Naive thymus-derived CD4-positive, alpha-beta T cell (primary cell): ENCODE measurements at regions not wholly inside any gene's neighbourhood (a gene's known extent, or its start where the extent isn't known, plus 50 kb on each side); places are given as distances from the start of the nearest gene placed in this dataset.

Experiments used
- ATAC-seq: fragments of 150-1000 bp; cut with Tn5 transposase; 2 replicates; pipeline ENCODE4 v1.10.0; 2021; ENCODE audit warnings: mild to moderate bottlenecking, moderate library complexity
- CTCF ChIA-PET: fragments of 350-600 bp; sonication (Branson Sonifier 250); formaldehyde crosslinking; loops from one replicate; lab custom pipeline; 2021; ENCODE audit warnings: antibody characterized with exemption; lab: Charles Lee
- POLR2A ChIA-PET: fragments of 350-600 bp; sonication (Branson Sonifier 250); formaldehyde crosslinking; loops from one replicate; lab custom pipeline; 2021; ENCODE audit warnings: antibody characterized with exemption, inconsistent platforms; lab: Charles Lee
- DNase-seq, 9 donors: peaks; one replicate each; pipeline versions ENCODE4 v3.0.0 to v3.0.0-alpha.2; 2020 to 2022; ENCODE audit warnings: mixed read lengths in 1 of 9
- H3K27ac ChIP-seq: one replicate; pipeline ENCODE4 v1.7.0; 2013; ENCODE audit warnings: mild to moderate bottlenecking, low read depth, low read length, moderate library complexity
- H3K27me3 ChIP-seq, 2 donors: one replicate each; pipeline ENCODE4 v1.7.0; 2013; ENCODE audit warnings: low read length in 2 of 2, mild to moderate bottlenecking in 2 of 2, moderate library complexity in 2 of 2; ENCODE audit not compliant: control insufficient read depth in 2 of 2, insufficient read depth in 2 of 2
- H3K36me3 ChIP-seq, 3 experiments: 1 replicate in 2 of 3; 2 replicates in 1 of 3; pipeline ENCODE4 v1.7.0; 2013; ENCODE audit warnings: low read length in 3 of 3, mild to moderate bottlenecking in 3 of 3, moderate library complexity in 1 of 3; ENCODE audit not compliant: insufficient read depth in 3 of 3, control insufficient read depth in 2 of 3
- H3K4me1 ChIP-seq, 2 donors: one replicate each; pipeline ENCODE4 v1.7.0; 2013; ENCODE audit warnings: low read length in 2 of 2, mild to moderate bottlenecking in 2 of 2, moderate library complexity in 1 of 2; ENCODE audit not compliant: control insufficient read depth in 2 of 2, insufficient read depth in 2 of 2
- H3K4me3 ChIP-seq: 2 replicates; pipeline ENCODE4 v1.7.0; 2013; ENCODE audit warnings: mild to moderate bottlenecking, low read length
- H3K9me3 ChIP-seq, 3 experiments: 1 replicate in 2 of 3; 2 replicates in 1 of 3; pipeline ENCODE4 v1.7.0; 2013; ENCODE audit warnings: low read length in 3 of 3; ENCODE audit not compliant: control insufficient read depth in 2 of 3
- H3K27ac Mint-ChIP-seq, 9 donors: one replicate each; pipeline ENCODE4 v1.8.0; 2020 to 2022; ENCODE audit warnings: mixed read lengths in 9 of 9, mild to moderate bottlenecking in 8 of 9, moderate library complexity in 5 of 9, inconsistent platforms in 2 of 9
- H3K27me3 Mint-ChIP-seq, 5 donors: one replicate each; pipeline ENCODE4 v1.8.0; 2021 to 2022; ENCODE audit warnings: mixed read lengths in 5 of 5, mild to moderate bottlenecking in 1 of 5
- H3K36me3 Mint-ChIP-seq, 5 donors: one replicate each; pipeline ENCODE4 v1.8.0; 2020 to 2022; ENCODE audit warnings: mixed read lengths in 5 of 5, mild to moderate bottlenecking in 3 of 5, inconsistent platforms in 1 of 5
- H3K4me1 Mint-ChIP-seq, 7 donors: one replicate each; pipeline ENCODE4 v1.8.0; 2020 to 2022; ENCODE audit warnings: mixed read lengths in 7 of 7, mild to moderate bottlenecking in 3 of 7, inconsistent platforms in 1 of 7
- H3K4me3 Mint-ChIP-seq, 10 donors: one replicate each; pipeline ENCODE4 v1.8.0; 2020 to 2022; ENCODE audit warnings: mild to moderate bottlenecking in 10 of 10, mixed read lengths in 10 of 10, moderate library complexity in 6 of 10, inconsistent platforms in 2 of 10
- H3K9me3 Mint-ChIP-seq, 11 donors: one replicate each; pipeline ENCODE4 v1.8.0; 2020 to 2022; ENCODE audit warnings: mixed read lengths in 11 of 11, mild to moderate bottlenecking in 4 of 11, inconsistent platforms in 1 of 11, moderate library complexity in 1 of 11
- intact Hi-C, 2 donors: fragments of 100-400 bp; cut with micrococcal nuclease; formaldehyde crosslinking; loops; one replicate each; pipeline ENCODE4 v1.15.1; 2023

GRCh38 chr6:91428953-91429560 is 842.2 kb upstream of the MAP3K7 start:
- Mint-ChIP-seq H3K27me3 (no peaks in the 10 kb centered on the region), H3K4me3 (no peak overlapping the region), H3K9me3 (peaks cover 0 to 6% (median 3%) of the 10 kb centered on the region in 11 donors), H3K4me1 (no peaks in the 10 kb centered on the region), H3K27ac (no peak overlapping the region), H3K36me3 (no peaks in the 10 kb centered on the region)
- no peak for DNase-seq
- POLR2A ChIA-PET = no interaction called here
- H3K36me3 ChIP-seq = no peaks in the 10 kb centered on the region
- no peak overlapping the region for H3K27ac ChIP-seq
- CTCF ChIA-PET = no interaction called here
- H3K4me3 ChIP-seq = no peak overlapping the region
- ATAC-seq = no peak
- intact Hi-C loops = no loop called here
- no peaks in the 10 kb centered on the region for H3K27me3 ChIP-seq
- H3K4me1 ChIP-seq = no peaks in the 10 kb centered on the region
- no peaks in the 10 kb centered on the region for H3K9me3 ChIP-seq

- H3K27me3 Mint-ChIP-seq = no peaks in the 10 kb centered on the region
- no peak overlapping the region for H3K4me3 Mint-ChIP-seq
- H3K4me1 Mint-ChIP-seq = no peaks in the 10 kb centered on the region
- Histone ChIP-seq H3K27me3 (no peaks in the 10 kb centered on the region), H3K4me1 (no peaks in the 10 kb centered on the region), H3K9me3 (no peaks in the 10 kb centered on the region), H3K36me3 (no peaks in the 10 kb centered on the region), H3K4me3 (no peak overlapping the region), H3K27ac (no peak overlapping the region)
- DNase-seq (no peak), ATAC-seq (no peak)
- POLR2A ChIA-PET = no interaction called here
- intact Hi-C loops = no loop called here
- H3K27ac Mint-ChIP-seq = no peak overlapping the region
- no peaks in the 10 kb centered on the region for H3K36me3 Mint-ChIP-seq
- H3K9me3 Mint-ChIP-seq = peaks cover 0 to 6% (median 3%) of the 10 kb centered on the region in 11 donors
- CTCF ChIA-PET = no interaction called here
Observed at GRCh38 chr6:91428296-91428695, 841.4 kb upstream of the MAP3K7 start.

GRCh38 chr6:91420243-91420642 is 833.4 kb upstream of the MAP3K7 start:
- ChIA-PET POLR2A (no interaction called here), CTCF (no interaction called here)
- Mint-ChIP-seq H3K4me3 (no peak overlapping the region), H3K36me3 (peaks cover 0 to 4% (median 0%) of the 10 kb centered on the region in 5 donors), H3K27ac (no peak overlapping the region), H3K4me1 (no peaks in the 10 kb centered on the region), H3K9me3 (peaks cover 0 to 38% (median 9%) of the 10 kb centered on the region in 11 donors), H3K27me3 (no peaks in the 10 kb centered on the region)
- Histone ChIP-seq H3K9me3 (no peaks in the 10 kb centered on the region), H3K4me1 (no peaks in the 10 kb centered on the region), H3K27me3 (no peaks in the 10 kb centered on the region), H3K4me3 (no peak overlapping the region), H3K27ac (no peak overlapping the region), H3K36me3 (no peaks in the 10 kb centered on the region)
- ATAC-seq (no peak), DNase-seq (no peak)
- intact Hi-C loops = no loop called here

- Mint-ChIP-seq H3K36me3 (no peaks in the 10 kb centered on the region), H3K9me3 (peaks cover 0 to 15% (median 9%) of the 10 kb centered on the region in 11 donors), H3K4me1 (no peaks in the 10 kb centered on the region), H3K27me3 (no peaks in the 10 kb centered on the region), H3K4me3 (no peak overlapping the region), H3K27ac (no peak overlapping the region)
- Histone ChIP-seq H3K27me3 (no peaks in the 10 kb centered on the region), H3K4me3 (no peak overlapping the region), H3K9me3 (no peaks in the 10 kb centered on the region), H3K36me3 (no peaks in the 10 kb centered on the region), H3K27ac (no peak overlapping the region), H3K4me1 (no peaks in the 10 kb centered on the region)
- ATAC-seq (no peak), DNase-seq (no peak)
- intact Hi-C loops = no loop called here
- ChIA-PET CTCF (no interaction called here), POLR2A (no interaction called here)
Observed at GRCh38 chr6:91415031-91415605, 828.2 kb upstream of the MAP3K7 start.

GRCh38 chr6:91412532-91412931 is 825.7 kb upstream of the MAP3K7 start:
- H3K4me1 Mint-ChIP-seq = no peaks in the 10 kb centered on the region
- H3K4me1 ChIP-seq = no peaks in the 10 kb centered on the region
- DNase-seq = no peak
- no peak overlapping the region for H3K4me3 ChIP-seq
- no peaks in the 10 kb centered on the region for H3K9me3 ChIP-seq
- H3K36me3 Mint-ChIP-seq = no peaks in the 10 kb centered on the region
- H3K27ac Mint-ChIP-seq = no peak overlapping the region
- H3K9me3 Mint-ChIP-seq = peaks cover 0 to 8% (median 2%) of the 10 kb centered on the region in 11 donors
- ChIA-PET POLR2A (no interaction called here), CTCF (no interaction called here)
- no peak overlapping the region for H3K4me3 Mint-ChIP-seq
- no peak for ATAC-seq
- H3K27me3 Mint-ChIP-seq = no peaks in the 10 kb centered on the region
- no peaks in the 10 kb centered on the region for H3K36me3 ChIP-seq
- intact Hi-C loops = no loop called here
- H3K27ac ChIP-seq = no peak overlapping the region
- H3K27me3 ChIP-seq = no peaks in the 10 kb centered on the region

- no peak for DNase-seq
- Mint-ChIP-seq H3K4me3 (no peak overlapping the region), H3K27me3 (no peaks in the 10 kb centered on the region), H3K27ac (no peak overlapping the region), H3K4me1 (no peaks in the 10 kb centered on the region), H3K36me3 (no peaks in the 10 kb centered on the region), H3K9me3 (peaks cover 0 to 26% (median 4%) of the 10 kb centered on the region in 11 donors)
- H3K27me3 ChIP-seq = no peaks in the 10 kb centered on the region
- ChIA-PET POLR2A (no interaction called here), CTCF (no interaction called here)
- H3K27ac ChIP-seq = no peak overlapping the region
- H3K4me1 ChIP-seq = no peaks in the 10 kb centered on the region
- no peaks in the 10 kb centered on the region for H3K9me3 ChIP-seq
- H3K36me3 ChIP-seq = no peaks in the 10 kb centered on the region
- ATAC-seq = no peak
- intact Hi-C loops = no loop called here
- no peak overlapping the region for H3K4me3 ChIP-seq
Observed at GRCh38 chr6:91407706-91408105, 820.8 kb upstream of the MAP3K7 start.

GRCh38 chr6:91392951-91393350 is 806.1 kb upstream of the MAP3K7 start:
- ChIA-PET CTCF (no interaction called here), POLR2A (no interaction called here)
- no peak for DNase-seq
- no peak overlapping the region for H3K4me3 ChIP-seq
- Mint-ChIP-seq H3K36me3 (no peaks in the 10 kb centered on the region), H3K9me3 (peaks cover 3 to 27% (median 11%) of the 10 kb centered on the region in 11 donors), H3K4me1 (no peaks in the 10 kb centered on the region), H3K4me3 (no peak overlapping the region), H3K27ac (no peak overlapping the region), H3K27me3 (no peaks in the 10 kb centered on the region)
- H3K36me3 ChIP-seq = no peaks in the 10 kb centered on the region
- intact Hi-C loops = no loop called here
- no peaks in the 10 kb centered on the region for H3K9me3 ChIP-seq
- no peaks in the 10 kb centered on the region for H3K27me3 ChIP-seq
- no peak for ATAC-seq
- H3K4me1 ChIP-seq = no peaks in the 10 kb centered on the region
- H3K27ac ChIP-seq = no peak overlapping the region
